ENCODE measurements at regions not wholly inside any gene's neighbourhood (a gene's known extent, or its start where the extent isn't known, plus 50 kb on each side); places are given as distances from the start of the nearest gene placed in this dataset.

- peak in 2 of 3 experiments; percentile 3 to 25 for DNase-seq
Observed at GRCh38 chr7:80288175-80289122, 153.8 kb downstream of the GNAI1 start.

- no peak for DNase-seq
Observed at GRCh38 chr7:80287400-80288174, 153.0 kb downstream of the GNAI1 start.

DNA sequence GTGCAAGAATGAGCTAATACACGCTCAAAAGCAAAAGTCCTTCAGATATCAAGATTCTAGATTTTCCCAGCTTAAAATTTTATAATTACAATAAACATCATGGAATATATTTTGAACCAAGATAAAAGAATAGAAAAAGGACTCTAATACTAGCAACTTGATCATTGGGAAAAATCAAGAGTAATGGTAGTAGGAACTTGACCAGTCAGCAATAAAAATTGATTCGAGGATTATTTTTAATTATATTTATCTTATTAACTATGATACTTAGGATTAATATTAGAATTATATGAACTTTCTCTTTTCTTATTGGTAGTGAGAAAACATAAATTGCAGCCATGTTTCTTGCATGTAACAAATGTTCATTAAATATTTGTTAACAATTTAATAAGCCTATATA is 152.0 kb downstream of the GNAI1 start:
- DNase-seq: no peak

DNA sequence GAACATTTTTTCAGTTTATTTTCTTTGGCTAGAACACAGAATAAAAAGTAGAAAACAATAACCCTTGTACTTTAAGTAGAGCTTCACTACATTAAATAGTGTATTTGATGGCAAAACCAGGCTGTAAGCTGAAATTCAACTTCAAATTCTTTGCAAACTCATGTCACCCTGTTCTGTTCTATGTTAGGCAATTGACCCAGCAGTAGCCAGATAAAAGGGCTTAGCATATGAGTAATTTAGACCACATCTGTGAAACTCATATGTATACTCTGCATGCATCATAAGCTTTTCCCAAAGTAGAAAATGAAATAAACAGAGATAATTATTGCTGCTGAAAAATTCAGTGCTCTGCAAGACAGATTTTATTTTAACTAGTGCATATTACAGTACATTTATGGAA is 150.2 kb downstream of the GNAI1 start:
- no peak for DNase-seq

GRCh38 chr7:80279760-80280159 is 145.1 kb downstream of the GNAI1 start:
- DNase-seq: peak in 1 of 3 experiments; percentile 13

DNA sequence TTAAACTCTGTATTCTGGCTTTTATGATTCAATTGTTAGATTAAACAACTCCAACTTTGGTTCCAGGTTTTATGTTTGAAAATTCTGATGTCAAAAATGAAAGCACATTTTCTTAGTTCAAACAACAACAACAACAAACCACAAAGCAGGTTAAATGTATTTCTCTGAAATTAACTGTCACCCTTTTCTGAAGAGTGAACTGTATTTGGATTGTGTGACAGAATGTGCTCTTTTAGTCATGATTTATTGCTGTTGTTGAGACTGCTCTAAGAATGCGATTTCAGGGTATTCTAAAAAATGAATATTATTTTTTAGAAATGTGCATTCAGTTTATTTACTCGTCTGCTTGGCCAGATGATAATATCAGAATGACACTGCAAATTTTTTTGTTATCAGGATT is 144.1 kb downstream of the GNAI1 start:
- DNase-seq: peak in 1 of 3 experiments; percentile 48

DNA sequence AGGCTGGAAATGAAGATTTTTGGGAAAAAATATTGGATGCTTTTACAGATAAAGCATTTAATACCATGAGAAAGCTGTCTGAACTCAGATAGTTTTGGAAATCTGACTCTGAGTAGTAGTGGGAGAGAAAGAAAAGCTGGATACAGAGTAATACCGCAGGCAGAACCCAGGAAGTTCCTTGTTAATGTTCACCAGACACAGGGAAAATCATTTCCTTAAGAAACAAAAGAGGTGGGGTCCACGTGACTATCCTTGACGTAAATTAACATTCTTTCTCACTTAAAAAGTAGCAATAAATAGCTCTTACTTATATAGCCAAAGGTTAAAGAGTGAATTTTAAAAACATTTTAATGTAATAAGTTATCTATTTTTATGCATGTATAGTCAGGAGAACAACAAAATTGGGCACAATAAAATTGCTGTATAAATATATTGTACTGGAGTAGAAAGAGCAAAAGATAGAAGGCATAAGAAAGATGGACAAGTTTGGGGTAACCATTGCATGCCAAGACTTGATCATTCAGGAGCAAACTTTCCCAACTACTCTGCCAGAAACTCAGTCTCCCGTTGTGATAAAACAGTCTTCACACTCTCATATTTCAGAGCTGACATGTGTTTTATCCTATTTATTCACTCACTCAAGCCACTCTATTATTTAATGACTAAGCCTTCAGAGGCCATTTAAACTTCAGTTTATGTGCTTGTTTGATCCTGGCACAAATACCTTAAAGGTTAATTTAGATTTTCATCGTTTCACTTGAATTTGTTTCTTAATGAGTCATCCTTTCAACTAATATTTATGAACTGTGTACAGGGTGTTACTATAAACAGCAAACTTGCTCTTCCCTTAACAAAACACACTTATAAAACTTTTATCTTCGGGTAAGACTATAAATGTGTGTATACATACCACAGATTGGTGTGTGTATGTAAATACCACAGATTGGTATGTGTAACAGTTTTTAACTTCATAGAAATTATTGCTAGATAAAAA is 143.1 kb downstream of the GNAI1 start:
- DNase-seq: peak in 2 of 3 experiments; percentile 24 to 47

Data from NCI-H1417 (cell line).